Right lobe of liver (tissue), 4 donors: ENCODE measurements at regions not wholly inside any gene's neighbourhood (a gene's known extent, or its start where the extent isn't known, plus 50 kb on each side); places are given as distances from the start of the nearest gene placed in this dataset.

Source experiments
- POLR2A ChIP-seq: fragments of 450-650 bp; IDR thresholded peaks from one replicate; pipeline ENCODE4 v1.6.1; 2017; ENCODE audit warnings: antibody characterized with exemption, mild to moderate bottlenecking
- TF ChIP-seq, protein P1 (sequence below), 4 donors: fragments of 200-600 bp in 3 of 4; fragments of 450-650 bp in 1 of 4; IDR thresholded peaks; one replicate each; pipeline versions ENCODE4 v1.5.1 to v1.8.0; 2016 to 2022; ENCODE audit warnings: antibody characterized with exemption in 4 of 4, mild to moderate bottlenecking in 2 of 4
- donor health status: DM: no; HTN: no; CAD: no.
- donor health status: DM: no; HTN: no; CAD: no.
- donor health status: DM: no; HTN: yes; CAD: no.

DNA sequence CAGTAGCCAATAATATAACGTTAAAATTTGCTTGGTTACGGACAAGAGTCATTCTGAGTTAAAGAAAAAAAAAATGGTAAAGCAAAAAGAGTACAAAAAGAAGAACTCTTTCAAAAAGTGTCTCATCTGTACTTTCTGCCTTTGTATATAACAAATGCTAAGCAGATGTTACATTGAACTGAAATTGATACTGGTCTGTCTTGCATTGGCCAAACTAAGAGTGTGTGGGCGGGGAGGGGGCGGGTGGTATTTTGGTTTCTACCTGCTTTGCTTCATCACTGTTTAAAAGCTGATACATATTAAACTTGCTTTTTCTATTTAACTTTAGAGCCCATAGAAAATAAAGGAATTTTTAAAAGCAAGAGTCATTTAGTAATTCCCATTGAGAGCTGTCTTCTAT, 215.0 kb upstream of the THBS1 start:
- TF ChIP-seq, protein P1, sequence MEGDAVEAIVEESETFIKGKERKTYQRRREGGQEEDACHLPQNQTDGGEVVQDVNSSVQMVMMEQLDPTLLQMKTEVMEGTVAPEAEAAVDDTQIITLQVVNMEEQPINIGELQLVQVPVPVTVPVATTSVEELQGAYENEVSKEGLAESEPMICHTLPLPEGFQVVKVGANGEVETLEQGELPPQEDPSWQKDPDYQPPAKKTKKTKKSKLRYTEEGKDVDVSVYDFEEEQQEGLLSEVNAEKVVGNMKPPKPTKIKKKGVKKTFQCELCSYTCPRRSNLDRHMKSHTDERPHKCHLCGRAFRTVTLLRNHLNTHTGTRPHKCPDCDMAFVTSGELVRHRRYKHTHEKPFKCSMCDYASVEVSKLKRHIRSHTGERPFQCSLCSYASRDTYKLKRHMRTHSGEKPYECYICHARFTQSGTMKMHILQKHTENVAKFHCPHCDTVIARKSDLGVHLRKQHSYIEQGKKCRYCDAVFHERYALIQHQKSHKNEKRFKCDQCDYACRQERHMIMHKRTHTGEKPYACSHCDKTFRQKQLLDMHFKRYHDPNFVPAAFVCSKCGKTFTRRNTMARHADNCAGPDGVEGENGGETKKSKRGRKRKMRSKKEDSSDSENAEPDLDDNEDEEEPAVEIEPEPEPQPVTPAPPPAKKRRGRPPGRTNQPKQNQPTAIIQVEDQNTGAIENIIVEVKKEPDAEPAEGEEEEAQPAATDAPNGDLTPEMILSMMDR (IDR thresholded peaks at IDR 0.05): no peak
- TF ChIP-seq POLR2A: no peak
